ENCODE measurements at regions not wholly inside any gene's neighbourhood (a gene's known extent, or its start where the extent isn't known, plus 50 kb on each side); places are given as distances from the start of the nearest gene placed in this dataset.

DNA sequence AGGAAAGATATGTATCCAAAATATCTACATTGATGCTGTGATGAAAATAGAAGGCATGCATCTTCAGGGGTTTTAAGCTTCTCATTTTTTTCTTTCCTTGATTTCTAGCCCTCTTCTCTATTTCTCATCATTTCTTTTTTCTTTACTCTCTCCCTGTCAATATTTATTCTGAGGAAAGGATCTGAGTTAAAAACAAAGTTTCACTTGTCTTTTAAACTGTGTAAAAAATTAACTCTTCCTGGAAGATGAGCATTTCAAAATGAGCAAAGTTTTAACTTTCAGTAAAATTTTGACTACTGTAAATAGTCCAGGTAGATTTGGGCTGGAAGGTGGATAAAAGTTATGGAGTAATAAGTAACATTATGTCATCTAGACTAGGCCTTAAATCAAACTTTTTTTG is 500.2 kb upstream of the GBE1 start:
- Histone ChIP-seq H3K79me2 (ENCODE audit: control insufficient read depth, insufficient read depth, low read length) (no peaks in the 10 kb centered on the region), H3K9ac (ENCODE audit: insufficient read depth in 1 of 2, low read depth in 2 of 2, low read length in 2 of 2) (no peak overlapping the region), H3K9me1 (ENCODE audit: control insufficient read depth, insufficient read depth, low read length) (no peaks in the 10 kb centered on the region), H3K4me3 (no peak overlapping the region), H3K4me1 (replicated peaks in 1 of 2; ENCODE audit: control insufficient read depth in 2 of 2, insufficient read depth in 2 of 2, low read length in 2 of 2) (no peaks in the 10 kb centered on the region), H3K9me3 (replicated peaks; ENCODE audit: control insufficient read depth, insufficient read depth, low read depth, low read length) (no peaks in the 10 kb centered on the region), H2AFZ (ENCODE audit: low read depth, low read length) (no peak overlapping the region), H4K20me1 (replicated peaks; ENCODE audit: control insufficient read depth, insufficient read depth, low read length) (no peaks in the 10 kb centered on the region), H3K4me2 (ENCODE audit: insufficient read depth, low read length) (no peak overlapping the region), H3K36me3 (ENCODE audit: control insufficient read depth, insufficient read depth, low read length) (no peaks in the 10 kb centered on the region), H3K27ac (ENCODE audit: extremely low read depth, low read depth, low read length) (no peak overlapping the region), H3K27me3 (ENCODE audit: control insufficient read depth in 2 of 2, insufficient read depth in 2 of 2, low read length in 2 of 2) (no peaks in the 10 kb centered on the region)
- ChIA-PET CTCF (ENCODE audit: low intra/inter-chr PET ratio) (no interaction called here), POLR2A (no interaction called here)
- ATAC-seq (no peak), DNase-seq (ENCODE audit: extremely low read depth in 1 of 4, low spot score in 3 of 4) (no peak), FAIRE-seq (no peak)
- TF ChIP-seq SUPT5H (IDR thresholded peaks at IDR 0.05) (no peak), ZFX (CRISPR knock-in tag; IDR thresholded peaks at IDR 0.05) (no peak), JUNB (CRISPR knock-in tag; conservative IDR thresholded peaks at IDR 0.05) (no peak), ZNF785 (CRISPR knock-in tag; IDR thresholded peaks at IDR 0.05) (no peak), PYGO2 (tag; IDR thresholded peaks at IDR 0.05) (no peak), SRSF1 (IDR thresholded peaks at IDR 0.05; ENCODE audit: low read depth, low read length) (no peak), ZNF444 (CRISPR knock-in tag; IDR thresholded peaks at IDR 0.05) (no peak), BDP1 (IDR thresholded peaks at IDR 0.05; ENCODE audit: insufficient read depth, insufficient read length) (no peak), ZNF436 (CRISPR knock-in tag; IDR thresholded peaks at IDR 0.05) (no peak)
- TF ChIP-seq, protein P1, sequence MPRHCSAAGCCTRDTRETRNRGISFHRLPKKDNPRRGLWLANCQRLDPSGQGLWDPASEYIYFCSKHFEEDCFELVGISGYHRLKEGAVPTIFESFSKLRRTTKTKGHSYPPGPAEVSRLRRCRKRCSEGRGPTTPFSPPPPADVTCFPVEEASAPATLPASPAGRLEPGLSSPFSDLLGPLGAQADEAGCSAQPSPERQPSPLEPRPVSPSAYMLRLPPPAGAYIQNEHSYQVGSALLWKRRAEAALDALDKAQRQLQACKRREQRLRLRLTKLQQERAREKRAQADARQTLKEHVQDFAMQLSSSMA (CRISPR knock-in tag; IDR thresholded peaks at IDR 0.05) = no peak
- in situ Hi-C loops (cut with MboI) = no loop called here
- no TSS peak for BruUV-seq (replicated peaks)
- intact Hi-C loops (cut with micrococcal nuclease) = no loop called here
